T-helper 17 cell (primary cell): ENCODE measurements at regions not wholly inside any gene's neighbourhood (a gene's known extent, or its start where the extent isn't known, plus 50 kb on each side); places are given as distances from the start of the nearest gene placed in this dataset.
"Not testable (repeated sequence)": the region's sequence is repeated elsewhere in the genome, so short reads cannot be mapped to it uniquely, and the experiment has no call there.

Experiments
- ATAC-seq: fragments of 150-1000 bp; cut with Tn5 transposase; 2 replicates; pipeline ENCODE4 v1.10.0; 2021; ENCODE audit warnings: mild to moderate bottlenecking, moderate library complexity
- DNase-seq, 3 donors: peaks; one replicate each; pipeline versions ENCODE4 v3.0.0 to v3.0.0-alpha.2; 2020 to 2021
- H3K9me3 ChIP-seq: one replicate; pipeline ENCODE4 v1.7.0; 2013; ENCODE audit warnings: low read length, mild to moderate bottlenecking; ENCODE audit not compliant: control insufficient read depth, poor library complexity, severe bottlenecking
- H3K27ac Mint-ChIP-seq: one replicate; pipeline ENCODE4 v1.8.0; 2022; ENCODE audit warnings: mild to moderate bottlenecking, moderate library complexity, mixed read lengths
- H3K27me3 Mint-ChIP-seq: one replicate; pipeline ENCODE4 v1.8.0; 2022; ENCODE audit warnings: mixed read lengths
- H3K36me3 Mint-ChIP-seq: one replicate; pipeline ENCODE4 v1.8.0; 2022; ENCODE audit warnings: low read depth, mixed read lengths
- H3K4me1 Mint-ChIP-seq: one replicate; pipeline ENCODE4 v1.8.0; 2022; ENCODE audit warnings: mild to moderate bottlenecking, mixed read lengths
- H3K4me3 Mint-ChIP-seq: one replicate; pipeline ENCODE4 v1.8.0; 2022; ENCODE audit warnings: mild to moderate bottlenecking, moderate library complexity, mixed read lengths

GRCh38 chr14:99035712-99036610 is 236.0 kb downstream of the BCL11B start:
- Mint-ChIP-seq H3K27me3 (peaks cover 10% of the 10 kb centered on the region), H3K4me1 (no peaks in the 10 kb centered on the region), H3K36me3 (no peaks in the 10 kb centered on the region), H3K27ac (no peak overlapping the region), H3K4me3 (no peak overlapping the region)
- no peaks in the 10 kb centered on the region for H3K9me3 ChIP-seq
- DNase-seq = no peak
- ATAC-seq = no peak

DNA sequence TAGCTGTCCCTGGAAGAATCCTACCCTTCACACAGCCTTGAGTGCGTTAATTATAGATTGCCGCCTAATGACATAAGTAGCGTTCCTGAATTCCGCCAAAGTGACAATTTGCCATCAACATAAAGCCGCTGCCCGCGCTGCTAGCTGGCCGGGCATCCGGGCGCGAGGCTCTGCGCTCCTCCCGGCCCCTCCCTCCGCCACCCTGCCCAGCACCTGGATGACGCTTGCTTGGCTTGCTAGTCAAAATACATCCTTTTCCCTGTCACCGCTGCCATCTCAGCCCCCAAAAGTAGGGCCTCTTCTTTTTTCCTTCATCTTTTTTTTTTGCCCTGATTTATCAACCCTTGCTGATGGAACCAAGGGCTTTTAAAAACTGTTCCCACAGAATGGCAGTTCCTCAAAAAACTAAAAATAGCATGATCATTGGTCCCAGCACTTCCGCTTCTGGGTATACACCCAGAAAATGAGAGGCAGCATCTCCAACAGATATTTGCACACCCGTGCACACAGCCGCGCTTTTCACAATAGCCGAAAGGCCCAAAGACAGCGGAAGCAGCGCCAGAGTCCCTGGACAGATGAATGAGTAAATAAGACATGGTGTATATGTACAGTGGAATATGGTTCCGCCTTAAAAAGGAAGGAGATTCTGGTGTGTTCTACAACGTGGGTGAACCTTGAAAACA is 235.2 kb downstream of the BCL11B start:
- no peaks in the 10 kb centered on the region for H3K9me3 ChIP-seq
- H3K27ac Mint-ChIP-seq = no peak overlapping the region
- peaks cover 10% of the 10 kb centered on the region for H3K27me3 Mint-ChIP-seq
- no peaks in the 10 kb centered on the region for H3K36me3 Mint-ChIP-seq
- H3K4me3 Mint-ChIP-seq = no peak overlapping the region
- ATAC-seq (peak; percentile 23), DNase-seq (no peak)
- peaks cover 4% of the 10 kb centered on the region for H3K4me1 Mint-ChIP-seq

GRCh38 chr14:99037326-99037725 is 234.7 kb downstream of the BCL11B start:
- ATAC-seq, H3K9me3 ChIP-seq, H3K4me3 Mint-ChIP-seq, H3K4me1 Mint-ChIP-seq, H3K36me3 Mint-ChIP-seq, DNase-seq, H3K27ac Mint-ChIP-seq: not testable (repeated sequence)
- peaks cover 10% of the 10 kb centered on the region for H3K27me3 Mint-ChIP-seq

GRCh38 chr14:99037777-99038430 is 234.1 kb downstream of the BCL11B start:
- no peaks in the 10 kb centered on the region for H3K9me3 ChIP-seq
- ATAC-seq (no peak), DNase-seq (no peak)
- Mint-ChIP-seq H3K27me3 (peaks cover 10% of the 10 kb centered on the region), H3K4me3 (no peak overlapping the region), H3K27ac (no peak overlapping the region), H3K36me3 (no peaks in the 10 kb centered on the region), H3K4me1 (peaks cover 4% of the 10 kb centered on the region)

- H3K4me1 Mint-ChIP-seq = peaks cover 4% of the 10 kb centered on the region
- H3K4me3 Mint-ChIP-seq = no peak overlapping the region
- ATAC-seq (no peak), DNase-seq (no peak)
- no peaks in the 10 kb centered on the region for H3K9me3 ChIP-seq
- H3K27me3 Mint-ChIP-seq = peaks cover 10% of the 10 kb centered on the region
- H3K27ac Mint-ChIP-seq = no peak overlapping the region
- no peaks in the 10 kb centered on the region for H3K36me3 Mint-ChIP-seq
Observed at GRCh38 chr14:99038431-99038820, 233.6 kb downstream of the BCL11B start.

DNA sequence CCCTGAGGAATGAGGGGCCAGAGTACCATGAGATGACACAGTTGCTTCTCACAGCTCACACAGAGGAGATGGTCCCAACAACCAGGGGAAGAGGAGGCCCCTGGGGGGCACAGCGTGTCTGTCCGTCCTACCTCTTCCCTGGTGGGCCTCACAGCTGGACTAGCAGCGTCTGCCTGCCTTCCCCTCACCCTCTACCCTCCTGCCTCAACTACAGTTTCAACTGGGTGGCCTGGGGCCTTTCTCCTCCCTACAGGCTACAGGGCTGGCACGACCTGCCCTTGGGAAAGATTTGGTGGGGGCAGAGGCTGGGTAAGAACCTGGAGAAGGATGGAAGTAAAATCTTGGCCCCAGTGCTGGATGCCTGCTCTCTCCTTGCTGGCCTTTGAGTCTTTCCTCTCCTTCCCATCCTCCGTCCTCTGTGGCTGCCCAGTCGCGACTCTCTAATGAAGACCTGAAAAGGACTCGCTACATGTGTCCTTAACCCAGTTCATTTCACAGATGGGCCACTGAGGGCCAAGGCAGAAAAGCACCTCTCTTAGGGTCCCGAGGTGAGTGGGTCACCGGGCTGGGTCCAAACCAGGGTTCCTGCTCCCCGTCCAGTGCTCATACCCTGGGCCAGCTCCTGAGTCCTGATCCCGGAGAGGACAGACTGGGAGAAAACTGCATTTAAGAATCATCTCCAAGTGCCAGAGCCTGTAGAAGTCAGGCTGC is 232.5 kb downstream of the BCL11B start:
- peak overlapping the region; percentile 29 for H3K27ac Mint-ChIP-seq
- no peak overlapping the region for H3K4me3 Mint-ChIP-seq
- ATAC-seq = no peak
- H3K36me3 Mint-ChIP-seq = no peaks in the 10 kb centered on the region
- no peak for DNase-seq
- H3K9me3 ChIP-seq = no peaks in the 10 kb centered on the region
- H3K4me1 Mint-ChIP-seq = peaks cover 4% of the 10 kb centered on the region
- peaks cover 6% of the 10 kb centered on the region for H3K27me3 Mint-ChIP-seq

- DNase-seq (no peak), ATAC-seq (no peak)
- peaks cover 4% of the 10 kb centered on the region for H3K4me1 Mint-ChIP-seq
- no peaks in the 10 kb centered on the region for H3K36me3 Mint-ChIP-seq
- H3K4me3 Mint-ChIP-seq = no peak overlapping the region
- no peaks in the 10 kb centered on the region for H3K9me3 ChIP-seq
- no peaks in the 10 kb centered on the region for H3K27me3 Mint-ChIP-seq
- H3K27ac Mint-ChIP-seq = peak overlapping the region; percentile 29
Observed at GRCh38 chr14:99040052-99040451, 231.9 kb downstream of the BCL11B start.

GRCh38 chr14:99040711-99041110 is 231.3 kb downstream of the BCL11B start:
- ATAC-seq (no peak), DNase-seq (no peak)
- H3K9me3 ChIP-seq = no peaks in the 10 kb centered on the region
- Mint-ChIP-seq H3K4me3 (no peak overlapping the region), H3K27ac (no peak overlapping the region), H3K27me3 (no peaks in the 10 kb centered on the region), H3K36me3 (no peaks in the 10 kb centered on the region), H3K4me1 (peaks cover 4% of the 10 kb centered on the region)

- no peak overlapping the region for H3K4me3 Mint-ChIP-seq
- peak overlapping the region; percentile 16 for H3K27ac Mint-ChIP-seq
- no peaks in the 10 kb centered on the region for H3K9me3 ChIP-seq
- no peak for ATAC-seq
- no peaks in the 10 kb centered on the region for H3K36me3 Mint-ChIP-seq
- DNase-seq = no peak
- H3K27me3 Mint-ChIP-seq = no peaks in the 10 kb centered on the region
- peaks cover 4% of the 10 kb centered on the region for H3K4me1 Mint-ChIP-seq
Observed at GRCh38 chr14:99041141-99041819, 230.7 kb downstream of the BCL11B start.

DNA sequence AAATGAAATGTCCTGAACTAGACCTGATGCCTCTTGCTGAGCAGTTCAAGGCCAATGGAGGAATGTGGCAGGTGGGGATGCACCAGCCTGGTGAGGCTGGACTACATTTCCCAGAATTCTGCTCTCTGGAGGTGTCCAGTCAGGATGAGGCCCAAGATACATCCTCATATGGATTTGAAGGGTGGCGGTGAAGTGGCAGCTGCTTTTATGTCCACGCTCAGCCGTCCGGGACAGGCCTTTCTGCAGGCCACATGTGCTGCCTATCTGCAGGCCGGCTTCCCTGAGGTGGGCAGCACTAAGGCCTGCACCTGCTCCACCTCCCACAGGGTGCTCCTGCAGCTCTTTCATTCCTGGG is 230.2 kb downstream of the BCL11B start:
- DNase-seq = no peak
- peaks cover 4% of the 10 kb centered on the region for H3K4me1 Mint-ChIP-seq

GRCh38 chr14:99042381-99043266 is 229.4 kb downstream of the BCL11B start:
- H3K9me3 ChIP-seq = no peaks in the 10 kb centered on the region
- ATAC-seq (no peak), DNase-seq (no peak)
- Mint-ChIP-seq H3K4me3 (no peak overlapping the region), H3K27ac (no peak overlapping the region), H3K36me3 (no peaks in the 10 kb centered on the region), H3K4me1 (peaks cover 4% of the 10 kb centered on the region), H3K27me3 (no peaks in the 10 kb centered on the region)

More for the DNA sequence above, 230.2 kb downstream of the BCL11B start:
- no peaks in the 10 kb centered on the region for H3K9me3 ChIP-seq
- Mint-ChIP-seq H3K27ac (peak overlapping the region; percentile 16), H3K4me3 (no peak overlapping the region), H3K27me3 (no peaks in the 10 kb centered on the region), H3K36me3 (no peaks in the 10 kb centered on the region)
- no peak for ATAC-seq

GRCh38 chr14:99043267-99043615 is 228.8 kb downstream of the BCL11B start:
- peaks cover 4% of the 10 kb centered on the region for H3K4me1 Mint-ChIP-seq
- H3K27ac Mint-ChIP-seq = no peak overlapping the region
- H3K36me3 Mint-ChIP-seq = no peaks in the 10 kb centered on the region
- no peak for DNase-seq
- no peak overlapping the region for H3K4me3 Mint-ChIP-seq
- no peaks in the 10 kb centered on the region for H3K9me3 ChIP-seq
- H3K27me3 Mint-ChIP-seq = no peaks in the 10 kb centered on the region
- no peak for ATAC-seq
